NCI-H69 (cell line): ENCODE measurements at regions not wholly inside any gene's neighbourhood (a gene's known extent, or its start where the extent isn't known, plus 50 kb on each side); places are given as distances from the start of the nearest gene placed in this dataset.
"Not testable (repeated sequence)": the region's sequence is repeated elsewhere in the genome, so short reads cannot be mapped to it uniquely, and the experiment has no call there.

ENCODE experiments used
- DNase-seq: peaks from one replicate; lab custom pipeline; 2025; lab: John Stamatoyannopoulos, UW

GRCh38 chr11:25515576-25515975, 816.4 kb upstream of the ANO3 start:
- no peak for DNase-seq

DNA sequence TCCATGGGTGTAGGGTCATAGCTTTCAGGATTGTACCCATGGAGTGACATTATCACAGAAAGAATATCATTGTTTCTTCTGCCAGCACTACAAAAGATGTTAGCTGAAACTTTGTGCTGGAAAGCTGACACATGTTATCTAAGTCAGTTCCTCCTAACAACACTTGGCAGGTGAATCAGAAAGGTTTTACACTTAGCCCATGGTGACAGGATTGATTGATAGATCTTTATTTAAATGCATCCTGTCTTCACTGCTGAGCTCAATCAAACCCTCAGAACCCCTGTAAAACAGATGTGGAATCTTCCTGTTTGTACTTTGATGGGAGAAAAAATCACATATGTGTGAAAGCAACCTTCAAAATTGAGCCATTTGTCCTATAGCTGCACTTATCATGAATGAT, 811.5 kb upstream of the ANO3 start:
- DNase-seq = no peak

DNA sequence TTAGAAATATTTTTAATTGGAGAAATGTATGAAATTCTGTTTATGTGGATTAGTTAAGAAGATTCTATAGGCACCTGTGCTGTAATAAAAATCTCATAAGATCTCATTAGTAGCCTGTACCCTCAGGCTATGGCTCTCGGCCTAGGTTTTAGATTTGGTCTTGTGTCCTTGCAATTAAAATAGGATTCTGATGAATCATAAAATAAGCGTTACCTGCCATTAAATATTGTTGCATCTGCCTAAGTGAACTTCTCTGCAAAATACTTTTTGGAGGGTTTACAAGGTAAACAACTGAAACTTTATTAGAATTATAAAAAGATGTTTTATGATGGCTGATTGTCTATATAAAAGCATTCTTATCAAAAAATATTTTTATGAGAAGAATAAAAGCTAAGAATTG, 804.1 kb upstream of the ANO3 start:
- DNase-seq = peak; percentile 4

DNA sequence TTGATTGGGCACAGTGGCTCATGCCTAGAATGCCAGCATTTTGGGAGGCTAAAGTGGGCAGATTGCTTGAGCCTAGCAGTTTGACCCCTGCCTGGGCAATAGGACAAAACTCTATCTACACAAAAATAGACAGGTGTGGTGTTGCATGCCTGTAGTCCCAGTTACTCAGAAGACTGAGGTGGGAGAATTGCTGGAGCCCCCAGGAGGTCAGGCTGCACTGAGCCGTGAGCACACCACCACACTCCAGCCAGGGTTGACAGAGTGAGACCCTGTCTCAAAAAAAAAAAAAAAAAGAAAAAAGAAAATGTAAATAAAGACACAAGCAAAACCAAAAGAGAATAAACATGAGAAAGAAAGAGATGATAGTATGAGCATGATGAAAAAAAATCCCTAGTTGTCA, 802.4 kb upstream of the ANO3 start:
- no peak for DNase-seq

DNA sequence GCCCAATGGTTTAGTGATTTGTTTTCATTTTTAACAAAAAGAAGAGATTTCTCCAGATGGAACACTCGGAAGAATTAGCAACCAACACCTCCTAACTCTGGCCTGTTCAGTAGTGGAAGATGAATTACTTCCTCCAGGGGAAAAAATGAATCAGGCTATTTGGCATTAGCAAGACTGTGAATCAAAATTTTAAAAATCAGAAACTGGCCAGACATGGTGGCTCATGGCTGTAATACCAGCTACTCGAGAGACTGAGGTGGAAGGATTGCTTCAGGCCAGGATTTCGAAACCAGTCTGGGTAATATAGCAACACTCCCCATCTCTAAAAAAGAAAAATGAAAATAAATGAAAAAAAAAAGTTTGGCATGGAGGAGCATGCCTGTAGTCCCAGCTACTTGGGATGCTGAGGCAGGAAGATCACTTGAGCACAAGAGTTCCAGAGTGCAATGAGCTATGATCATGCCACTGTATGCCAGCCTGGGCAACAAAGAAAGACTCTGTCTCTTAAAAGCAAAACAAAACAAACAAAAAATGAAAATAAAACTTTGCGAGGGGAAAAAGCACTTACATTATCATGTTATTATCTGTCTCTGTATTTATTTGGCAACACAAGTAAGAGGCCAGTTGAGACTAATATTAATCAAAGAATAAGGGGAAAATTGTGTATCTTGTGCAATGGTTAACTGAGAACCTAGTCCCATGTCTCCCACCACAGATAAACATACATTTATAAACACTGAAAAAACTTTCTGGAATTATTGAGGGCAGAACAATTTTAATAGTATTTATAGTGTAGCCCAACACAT, 796.3 kb upstream of the ANO3 start:
- DNase-seq = no peak

GRCh38 chr11:25536289-25536688, 795.6 kb upstream of the ANO3 start:
- no peak for DNase-seq

- no peak for DNase-seq
These were observed 794.5 kb upstream of the ANO3 start for GRCh38 chr11:25537393-25537792.

- DNase-seq = no peak
These were observed 784.6 kb upstream of the ANO3 start for GRCh38 chr11:25547292-25547691.

DNA sequence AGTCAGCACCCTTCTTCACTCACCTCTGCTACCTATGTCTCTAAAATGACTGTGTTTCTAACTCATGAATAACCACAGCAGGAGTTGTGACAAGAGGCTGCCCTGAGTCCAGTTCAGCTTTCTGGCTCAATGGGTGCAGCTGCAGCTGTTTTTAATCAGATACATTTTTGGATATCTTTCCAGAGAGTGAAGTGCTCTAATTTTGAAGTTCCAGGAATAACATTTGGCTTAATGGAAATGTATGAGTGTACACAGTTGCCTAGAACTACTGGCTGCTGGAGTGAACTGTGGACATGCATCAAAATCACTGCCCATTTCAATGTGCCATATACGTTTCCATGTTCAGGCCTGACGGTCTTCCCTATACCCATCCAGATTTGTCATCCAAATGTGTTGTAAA, 769.5 kb upstream of the ANO3 start:
- DNase-seq = no peak

GRCh38 chr11:25565846-25566245, 766.1 kb upstream of the ANO3 start:
- no peak for DNase-seq

DNA sequence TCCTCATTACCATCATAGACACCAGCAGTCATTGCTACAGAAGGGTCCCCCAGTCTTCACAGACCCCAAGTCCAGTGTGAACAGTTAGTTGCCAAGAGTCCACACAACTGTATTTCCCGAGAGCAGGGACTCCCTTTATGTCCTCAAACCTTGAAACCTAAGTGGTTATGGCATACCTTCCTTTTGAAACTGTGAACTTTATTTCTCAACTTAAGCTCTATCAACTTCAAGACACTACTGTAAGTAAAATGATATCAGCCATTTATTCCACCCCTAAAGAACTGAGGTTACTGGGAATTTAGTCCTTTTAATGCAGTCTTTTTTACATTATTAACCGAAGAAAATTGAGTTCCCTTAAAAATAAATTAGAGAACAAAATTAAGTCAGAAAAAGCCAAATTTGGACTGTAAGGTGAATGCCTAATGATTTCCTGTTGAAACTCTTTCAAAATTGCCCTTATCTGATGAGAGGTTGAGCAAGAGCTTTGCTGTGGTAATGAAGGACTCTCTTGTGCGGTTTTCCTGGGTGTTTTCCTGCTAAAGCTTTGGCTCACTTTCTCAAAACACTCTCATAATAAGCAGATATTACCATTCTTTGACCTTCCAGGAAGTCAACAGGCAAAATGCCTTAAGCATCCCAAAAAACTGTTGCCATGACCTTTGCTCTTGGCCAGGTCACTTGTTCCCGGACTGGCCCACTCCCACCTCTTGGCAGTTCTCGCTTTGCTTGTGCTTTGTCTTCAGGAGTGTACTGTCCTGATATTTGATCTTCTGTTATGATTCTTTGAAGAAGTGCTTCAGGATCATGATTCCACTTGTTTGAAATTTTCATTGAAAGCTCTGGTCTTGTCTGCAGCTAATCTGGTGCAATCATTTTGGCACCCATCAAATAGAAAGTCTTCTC, 765.4 kb upstream of the ANO3 start:
- no peak for DNase-seq

- no peak for DNase-seq
These were observed 755.6 kb upstream of the ANO3 start for GRCh38 chr11:25576320-25576719.

GRCh38 chr11:25579554-25579953, 752.4 kb upstream of the ANO3 start:
- not testable (repeated sequence) for DNase-seq

GRCh38 chr11:25583596-25583995, 748.3 kb upstream of the ANO3 start:
- no peak for DNase-seq

- no peak for DNase-seq
These were observed 744.4 kb upstream of the ANO3 start for GRCh38 chr11:25587496-25587895.

DNA sequence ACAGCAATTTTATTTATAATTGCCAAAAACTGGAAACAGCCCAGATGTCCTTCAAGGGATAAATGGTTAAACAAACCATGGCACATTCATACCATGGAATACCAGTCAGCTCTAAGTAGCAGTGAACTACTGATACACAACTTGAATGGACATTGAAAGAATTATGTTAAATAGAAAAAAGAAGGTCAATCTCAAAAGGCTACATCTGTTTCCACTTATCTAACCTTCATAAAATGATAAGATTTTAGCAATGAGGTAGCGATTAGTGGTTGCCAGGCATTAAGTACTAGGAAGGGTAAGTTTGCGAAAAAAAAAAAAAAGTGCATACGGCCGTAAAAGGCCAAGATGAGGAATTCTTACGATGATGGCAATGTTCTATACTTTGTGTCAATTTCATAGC, 738.7 kb upstream of the ANO3 start:
- DNase-seq = no peak

DNA sequence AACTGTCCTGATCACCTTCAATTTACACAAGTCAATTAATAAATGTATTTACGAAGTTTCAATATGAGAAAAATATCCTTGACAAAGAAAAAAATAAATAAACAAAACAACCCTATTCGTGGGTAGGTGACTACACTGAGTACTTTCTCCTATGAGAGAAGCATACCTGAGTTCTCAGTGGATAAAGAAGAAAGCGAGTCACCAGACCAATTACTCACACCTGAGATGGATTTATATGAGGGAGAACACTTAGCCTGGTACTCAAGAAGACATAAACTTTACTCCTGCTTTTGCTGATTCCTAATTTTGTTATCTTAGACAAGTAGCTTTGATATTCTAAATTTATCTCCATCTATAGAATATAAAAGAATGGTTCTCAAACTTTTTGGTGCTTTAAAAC, 735.2 kb upstream of the ANO3 start:
- no peak for DNase-seq

GRCh38 chr11:25597696-25598095, 734.2 kb upstream of the ANO3 start:
- no peak for DNase-seq

- DNase-seq = no peak
These were observed 729.8 kb upstream of the ANO3 start for GRCh38 chr11:25602149-25602548.

- DNase-seq = no peak
These were observed 729.0 kb upstream of the ANO3 start for GRCh38 chr11:25602959-25603358.

DNA sequence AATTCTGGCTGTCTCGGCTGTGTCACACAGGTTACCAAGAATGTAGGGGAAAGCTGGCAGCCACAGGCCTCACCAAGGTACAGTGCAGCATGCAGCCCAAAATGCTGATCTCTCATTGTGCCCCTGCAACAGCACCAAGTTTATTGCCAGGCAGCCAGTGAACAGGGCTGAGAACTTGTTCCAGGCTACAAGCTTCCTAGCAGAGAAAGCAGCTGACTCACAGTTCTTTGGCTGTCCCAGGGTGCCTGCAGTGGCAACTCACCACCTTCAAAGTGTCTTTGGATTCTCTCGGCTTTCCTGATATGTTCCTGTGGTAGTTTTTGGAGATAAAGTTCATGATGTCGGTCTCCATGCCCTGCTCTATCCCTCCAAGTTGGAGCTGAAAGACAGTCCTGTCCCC, 719.1 kb upstream of the ANO3 start:
- no peak for DNase-seq

- no peak for DNase-seq
These were observed 718.5 kb upstream of the ANO3 start for GRCh38 chr11:25613451-25613850.

- no peak for DNase-seq
These were observed 718.1 kb upstream of the ANO3 start for GRCh38 chr11:25613865-25614264.
